HG02852 (cell line): ENCODE measurements at regions not wholly inside any gene's neighbourhood (a gene's known extent, or its start where the extent isn't known, plus 50 kb on each side); places are given as distances from the start of the nearest gene placed in this dataset.

Experiments used
- ATAC-seq: cut with Tn5 transposase; IDR thresholded peaks from one replicate; pipeline ENCODE4 v1.9.1; 2021; ENCODE audit warnings: mild to moderate bottlenecking, moderate library complexity; ENCODE audit not compliant: unreplicated experiment

DNA sequence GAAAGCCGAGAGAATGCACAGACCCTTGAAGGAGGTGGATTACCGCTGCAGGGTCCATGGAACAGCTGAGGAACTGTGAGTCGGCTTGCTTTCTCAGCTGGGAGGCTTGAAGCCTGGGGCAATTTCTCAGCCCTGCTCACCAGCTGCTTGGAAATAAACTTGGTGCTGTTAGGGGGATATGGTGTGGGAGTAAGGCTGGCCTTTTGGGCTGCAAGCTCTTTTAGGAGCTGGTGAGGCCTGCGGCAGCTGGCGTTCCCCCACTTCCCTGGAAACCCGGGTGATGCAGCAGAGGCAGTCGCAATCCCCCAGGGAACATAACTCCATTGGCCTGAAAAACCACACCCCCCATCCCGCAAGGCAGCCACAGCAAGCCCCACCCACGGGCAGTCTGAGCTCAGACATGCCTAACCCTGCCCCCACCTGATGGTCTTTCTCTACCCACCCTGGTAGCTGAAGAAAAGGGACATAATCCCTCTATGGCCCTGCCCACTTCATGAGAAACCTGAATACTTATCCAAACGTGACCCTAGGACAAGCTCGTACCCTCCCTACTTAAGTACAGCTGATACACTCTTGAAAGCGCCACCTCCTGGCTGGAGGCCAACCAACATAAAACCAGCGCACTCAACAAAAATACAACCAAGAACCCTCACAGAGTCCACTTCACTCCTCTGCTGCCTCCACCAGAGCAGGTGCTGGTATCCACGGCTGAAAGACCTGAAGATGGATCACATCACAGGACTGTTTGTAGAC, 1995.8 kb downstream of the NCAM2 start:
- ATAC-seq: no peak

DNA sequence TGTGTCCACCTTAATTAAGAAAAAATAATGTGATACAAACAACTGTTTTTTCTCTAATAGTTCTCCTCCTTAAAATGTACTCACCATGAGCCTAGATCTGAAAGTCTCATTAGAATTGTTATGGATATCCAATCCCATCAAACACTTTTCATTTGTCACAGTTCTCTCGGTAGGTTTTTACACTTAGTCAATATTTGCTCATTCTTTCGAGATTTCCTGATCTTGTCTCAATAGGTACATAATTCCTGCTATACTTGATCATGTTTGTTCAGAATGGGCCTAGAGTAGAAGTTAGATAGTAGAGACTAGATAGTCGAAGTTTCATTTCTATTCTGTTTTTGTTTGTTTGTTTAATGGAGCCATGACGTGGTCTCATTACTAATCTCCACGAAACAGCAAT, 2005.7 kb downstream of the NCAM2 start:
- no peak for ATAC-seq

DNA sequence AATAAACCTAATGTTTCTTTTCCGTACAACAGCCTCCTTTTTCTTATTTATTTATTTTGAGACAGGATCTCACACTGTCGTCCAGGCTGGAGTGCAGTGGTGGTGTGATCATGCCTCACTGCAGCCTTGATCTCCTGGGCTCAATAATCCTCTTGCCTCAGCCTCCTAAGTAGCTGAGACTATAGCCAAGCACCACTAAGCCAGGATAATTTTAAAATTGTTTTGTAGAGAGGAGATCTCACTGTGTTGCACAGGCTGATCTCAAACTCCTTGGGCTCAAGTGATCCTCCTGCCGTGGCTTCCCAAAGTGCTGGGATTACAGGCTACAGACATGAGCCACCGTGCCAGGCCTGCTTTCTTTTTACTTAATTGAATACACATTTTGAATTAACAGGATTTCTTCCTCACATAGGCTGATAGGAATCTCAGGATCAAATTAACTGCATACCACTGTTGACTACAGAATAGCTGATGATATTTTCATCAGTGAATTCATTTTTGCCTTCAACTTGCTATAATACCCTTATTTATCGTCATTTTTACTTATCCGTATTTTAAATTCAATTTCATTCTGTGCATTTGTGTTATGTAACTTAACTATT, 2010.5 kb downstream of the NCAM2 start:
- ATAC-seq: no peak

DNA sequence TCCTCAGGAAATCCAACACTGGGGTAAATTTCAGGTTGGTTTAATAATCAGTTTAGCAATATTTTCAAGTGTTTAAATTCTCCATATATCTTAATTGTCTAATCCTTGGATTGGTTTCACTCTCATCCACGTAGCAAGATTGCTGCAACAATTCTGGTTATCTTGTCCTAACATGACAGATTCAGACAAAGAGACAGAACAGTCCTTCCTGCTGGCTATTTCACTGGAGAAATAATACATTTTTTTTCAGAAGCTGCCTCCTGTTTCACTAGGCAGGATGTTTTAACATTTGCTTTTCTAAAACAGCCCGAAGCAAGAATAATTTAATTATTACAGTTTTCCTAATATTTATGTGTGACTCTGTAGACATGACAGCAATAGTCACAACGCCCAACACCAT, 2011.2 kb downstream of the NCAM2 start:
- no peak for ATAC-seq

DNA sequence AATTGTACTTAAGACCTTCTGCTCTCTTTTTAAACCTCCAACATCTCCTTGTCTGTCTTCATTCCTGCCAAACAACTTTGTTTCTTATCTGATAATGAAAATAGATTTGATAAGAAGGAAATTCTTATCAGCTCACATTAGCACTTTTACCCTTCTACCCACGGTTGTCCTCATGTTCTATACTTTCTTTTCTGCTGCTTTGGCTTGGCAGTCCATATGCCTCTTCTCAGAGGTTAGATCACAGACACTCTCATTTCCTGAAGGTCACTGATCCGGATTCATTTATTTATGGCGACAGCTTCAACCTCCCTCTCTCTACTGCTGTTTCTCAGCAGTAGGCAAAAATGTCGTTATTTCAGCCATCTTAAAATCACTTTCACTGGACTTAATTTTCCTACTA, 2015.8 kb downstream of the NCAM2 start:
- no peak for ATAC-seq

DNA sequence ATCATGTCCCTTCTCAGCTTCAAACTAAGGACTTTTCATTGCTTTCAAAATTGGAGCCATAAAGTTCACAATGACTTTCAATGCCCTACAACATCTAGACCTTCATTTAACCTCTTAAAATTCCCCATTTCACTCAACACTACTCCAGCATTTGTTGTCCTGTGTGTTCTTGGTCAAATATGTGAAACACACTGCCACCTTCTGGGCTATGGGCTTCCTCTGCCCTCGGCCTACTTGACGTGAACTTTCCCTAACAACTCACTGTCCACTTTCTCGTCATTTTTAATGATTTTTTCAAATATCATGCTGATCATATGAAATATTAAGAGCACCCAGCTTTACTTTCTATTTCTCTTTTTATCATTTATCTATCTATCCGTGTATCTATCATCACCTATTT, 2018.4 kb downstream of the NCAM2 start:
- no peak for ATAC-seq

DNA sequence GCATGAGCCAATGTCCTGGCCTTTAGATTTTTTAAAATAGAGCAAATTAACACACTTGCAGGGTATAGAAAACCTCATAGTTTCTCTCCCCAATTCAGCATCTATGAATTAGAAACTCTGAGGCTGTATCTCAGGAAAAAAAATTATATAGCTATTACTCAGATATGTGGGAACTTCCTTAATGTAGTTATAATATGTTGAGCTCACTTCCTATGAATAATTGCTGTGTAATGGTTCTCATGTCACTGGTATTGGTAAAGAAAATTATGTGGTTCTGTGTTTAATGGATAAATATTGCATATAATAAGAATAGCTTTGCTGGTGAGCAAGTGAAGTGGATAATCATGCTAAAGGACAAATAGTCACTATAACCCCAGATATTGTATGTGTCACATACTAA, 2019.8 kb downstream of the NCAM2 start:
- ATAC-seq: no peak

DNA sequence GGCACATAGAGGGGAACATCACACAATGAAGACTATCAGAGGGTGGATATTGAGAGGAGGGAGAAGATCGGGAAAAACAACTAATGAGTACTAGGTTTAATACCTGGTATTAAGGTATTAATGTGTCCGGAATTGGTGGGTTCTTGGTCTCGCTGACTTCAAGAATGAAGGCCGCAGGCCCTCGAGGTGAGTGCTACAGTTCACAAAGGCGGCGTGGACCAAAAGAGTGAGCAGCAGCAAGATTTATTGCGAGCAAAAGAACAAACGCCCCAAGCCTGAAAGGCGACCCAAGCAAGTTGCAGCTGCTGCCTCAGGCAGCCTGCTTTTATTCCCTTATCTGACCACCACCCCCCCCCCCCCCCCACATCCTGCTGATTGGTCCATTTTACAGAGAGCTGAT, 2022.8 kb downstream of the NCAM2 start:
- ATAC-seq: no peak

DNA sequence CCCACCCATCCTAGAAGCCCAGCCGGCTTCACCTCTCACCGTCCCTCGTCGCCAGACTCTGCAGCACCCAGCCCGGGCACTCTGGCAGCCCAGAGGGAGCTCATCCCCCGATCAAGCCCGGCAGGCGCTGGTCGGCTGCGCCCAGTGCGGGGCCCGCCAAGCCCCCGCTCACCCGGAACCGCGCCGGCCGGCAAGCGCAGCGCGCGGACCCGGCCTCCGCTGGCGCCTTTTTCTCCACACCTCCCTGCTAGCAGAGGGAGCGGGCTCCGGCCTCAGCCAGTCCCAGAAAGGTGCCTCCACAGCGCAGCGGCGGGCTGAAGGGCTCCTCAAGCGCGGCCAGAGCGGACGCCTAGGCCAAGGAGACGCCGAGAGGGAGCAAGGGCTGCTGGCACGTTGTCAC, 2023.3 kb downstream of the NCAM2 start:
- ATAC-seq: no peak

DNA sequence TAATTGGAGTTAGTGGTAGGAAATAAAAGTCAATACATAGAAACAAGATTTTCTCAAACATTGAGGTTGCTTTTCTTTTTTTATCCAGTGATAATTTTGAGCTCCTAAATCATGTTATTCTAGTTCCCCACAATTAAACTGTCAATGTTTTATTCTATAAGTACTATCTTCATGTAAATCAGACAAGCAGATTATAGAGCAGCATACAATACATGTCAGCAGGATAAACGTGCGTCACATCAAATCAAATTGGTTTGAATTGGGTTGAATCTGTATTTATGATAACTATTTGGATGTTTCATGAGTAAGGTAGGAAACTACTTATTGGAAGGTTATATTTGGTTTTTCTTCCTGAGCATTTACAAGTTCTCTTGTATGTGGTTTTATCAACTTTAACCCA, 2028.7 kb downstream of the NCAM2 start:
- ATAC-seq: no peak

DNA sequence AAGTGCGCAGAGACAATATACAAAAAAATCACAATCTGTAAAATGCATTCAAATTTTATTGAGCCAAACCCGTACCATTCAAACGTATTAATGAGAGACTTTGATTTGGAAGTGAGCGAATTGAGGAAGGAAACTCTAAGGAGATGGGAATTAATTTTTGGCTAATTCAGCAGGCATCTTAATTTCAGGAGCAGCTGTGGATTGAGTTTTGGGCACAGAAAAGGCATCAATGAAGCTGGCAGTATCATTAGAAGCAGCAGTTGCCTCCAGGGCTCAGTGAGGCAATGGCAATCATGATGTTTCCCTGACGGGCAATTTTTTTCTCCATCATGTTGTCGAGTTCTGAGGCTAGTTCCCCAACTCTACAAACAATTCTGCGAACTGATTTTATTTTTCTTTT, 2041.6 kb downstream of the NCAM2 start:
- no peak for ATAC-seq

DNA sequence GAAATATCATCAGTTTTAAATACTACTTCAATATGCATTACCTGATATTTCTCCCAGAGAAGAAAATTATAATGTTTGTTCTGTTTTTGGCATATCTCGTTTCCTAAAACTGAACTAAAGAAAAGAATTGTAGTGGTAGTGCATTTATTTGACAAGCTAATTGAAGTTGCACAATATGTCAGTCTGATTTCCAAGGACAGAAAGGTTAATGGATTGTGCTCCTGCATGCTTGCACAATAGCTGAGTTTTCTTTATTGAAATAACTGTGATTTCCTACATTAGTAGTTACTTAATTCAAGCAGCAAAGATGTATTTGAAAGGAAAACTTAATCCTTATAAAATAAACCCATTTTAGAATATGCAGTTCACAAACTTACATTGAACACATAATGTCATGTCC, 2047.7 kb downstream of the NCAM2 start:
- no peak for ATAC-seq

DNA sequence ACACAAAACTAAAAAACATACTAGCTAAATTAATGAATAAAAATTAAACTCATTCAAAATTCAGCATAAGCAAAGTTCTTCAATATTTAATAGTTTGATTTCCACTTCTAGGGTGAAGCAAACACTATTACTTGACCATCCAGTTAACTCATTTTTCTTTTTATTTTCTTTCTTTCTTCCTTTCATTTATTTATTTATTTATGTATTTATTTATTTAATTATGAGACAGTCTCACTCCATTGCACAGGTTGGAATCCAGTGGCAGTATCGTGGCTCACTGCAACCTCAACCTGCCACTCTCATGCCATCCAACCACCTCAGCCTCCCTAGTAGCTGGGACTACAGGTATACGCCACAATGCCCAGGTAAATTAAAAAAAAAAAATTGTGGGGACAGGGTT, 2069.5 kb downstream of the NCAM2 start:
- no peak for ATAC-seq

DNA sequence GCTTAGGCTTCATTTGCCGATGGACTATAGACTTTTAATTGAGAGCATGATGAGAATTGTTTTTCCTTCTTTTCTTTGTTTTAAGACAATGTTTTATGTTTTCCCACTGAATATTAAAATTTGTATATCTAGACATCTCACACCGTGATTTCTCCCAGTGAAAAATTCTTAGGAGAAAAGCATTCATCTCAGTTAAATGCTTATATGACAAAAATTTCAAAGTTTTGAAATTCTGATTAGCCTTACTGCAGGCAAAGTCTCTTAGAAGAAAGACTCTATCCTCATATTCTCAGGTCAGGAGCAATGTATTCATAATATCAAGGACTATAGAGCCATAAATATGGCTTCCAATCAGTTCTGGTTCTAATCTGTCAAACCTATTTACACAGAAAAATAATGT, 2085.0 kb downstream of the NCAM2 start:
- no peak for ATAC-seq

DNA sequence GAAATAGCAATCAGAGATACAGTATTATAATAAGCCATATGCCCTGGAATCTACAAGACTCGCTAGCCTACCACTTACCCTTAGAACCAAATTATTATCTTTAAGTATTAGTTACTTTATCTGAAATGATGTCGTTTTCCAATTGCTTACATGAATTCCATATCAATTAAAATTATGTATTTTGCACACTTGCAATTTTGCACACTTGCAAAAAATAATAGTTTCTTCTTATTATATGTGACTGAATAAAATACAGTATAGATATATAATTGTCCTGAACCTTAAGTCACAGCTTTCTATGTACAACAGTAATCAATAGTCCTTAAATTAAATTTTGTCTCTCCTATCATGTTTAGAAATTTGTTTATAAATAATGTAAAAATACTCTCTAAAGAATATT, 2095.1 kb downstream of the NCAM2 start:
- no peak for ATAC-seq

DNA sequence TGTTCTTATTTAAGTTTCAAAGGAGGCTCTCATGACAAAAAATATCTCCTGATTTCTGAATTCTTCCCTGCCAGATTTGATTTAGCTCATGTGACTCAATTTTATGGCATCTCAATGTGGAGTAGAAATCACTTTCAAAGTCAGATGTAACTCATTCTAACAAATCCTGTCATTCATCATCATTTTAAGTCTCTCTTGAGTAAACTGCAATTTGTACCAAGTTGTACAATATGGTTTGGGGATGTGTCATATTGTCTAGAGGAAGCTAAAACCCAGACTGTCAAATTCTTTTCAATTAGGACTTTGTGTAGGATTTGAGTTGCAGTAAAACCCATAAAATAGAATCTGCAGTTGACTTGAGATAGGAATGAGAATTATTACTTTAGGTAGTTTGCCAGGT, 2101.0 kb downstream of the NCAM2 start:
- no peak for ATAC-seq

DNA sequence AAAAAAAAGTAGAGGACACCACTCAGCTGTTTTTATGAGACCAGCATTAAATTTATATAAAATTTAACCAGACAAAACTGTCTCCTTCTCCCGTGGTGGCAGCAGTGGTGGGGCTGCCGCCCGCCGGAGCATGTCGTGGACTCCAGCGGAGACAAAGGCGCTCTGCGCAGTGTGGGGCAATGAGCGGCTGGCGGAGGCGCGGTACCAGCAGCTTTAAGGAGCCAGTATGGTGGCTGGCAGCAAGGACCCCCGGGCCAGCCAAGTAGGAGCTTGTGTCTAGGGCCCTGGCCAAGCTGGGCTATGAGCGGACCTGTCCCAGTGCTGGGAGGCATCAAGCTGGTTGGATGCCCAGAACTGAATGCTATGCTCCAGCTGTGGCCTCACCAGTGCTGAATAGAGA, 2102.9 kb downstream of the NCAM2 start:
- ATAC-seq: no peak

DNA sequence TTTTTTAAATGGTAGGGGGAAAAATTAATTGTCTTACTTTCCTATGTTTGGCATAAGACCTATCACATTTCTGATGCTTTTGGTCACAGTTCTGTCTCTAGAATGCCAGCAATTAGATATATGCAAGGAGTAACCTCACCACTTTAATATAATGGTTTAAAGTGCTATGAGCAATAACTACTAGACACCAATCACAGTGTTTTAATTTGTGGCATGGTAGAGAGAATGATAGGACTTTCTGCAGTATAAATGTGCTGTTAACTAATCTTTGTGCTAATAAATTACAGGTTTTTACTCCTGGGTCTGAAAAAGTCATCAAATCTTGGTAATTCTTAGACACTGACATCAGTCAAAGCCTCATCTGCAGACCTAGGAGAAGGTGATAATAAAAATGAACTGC, 2110.3 kb downstream of the NCAM2 start:
- no peak for ATAC-seq

DNA sequence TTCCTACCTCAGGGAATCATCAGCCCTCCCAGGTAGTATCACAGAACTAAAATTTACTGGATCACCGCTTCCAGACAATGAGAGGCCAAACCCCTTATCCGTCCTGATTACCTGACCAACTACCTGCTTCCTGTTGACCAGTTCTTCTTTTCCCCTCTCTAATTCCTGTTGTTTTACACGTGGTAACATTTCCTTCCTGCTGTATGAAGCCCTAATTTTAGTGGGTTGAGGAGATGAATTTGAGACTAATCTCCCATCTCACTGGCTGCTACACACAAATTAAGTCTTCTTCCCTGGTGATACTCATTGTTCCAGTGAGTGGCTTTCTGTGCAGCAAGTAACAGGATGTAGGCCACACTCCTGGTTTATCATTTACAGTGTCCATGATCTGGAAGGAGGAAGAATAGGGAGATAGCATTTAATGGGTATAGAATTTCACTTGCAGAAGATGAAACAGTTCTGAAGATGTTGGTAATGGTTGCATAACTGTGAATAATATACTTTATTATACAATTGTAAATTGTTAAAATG, 2112.9 kb downstream of the NCAM2 start:
- ATAC-seq: no peak

DNA sequence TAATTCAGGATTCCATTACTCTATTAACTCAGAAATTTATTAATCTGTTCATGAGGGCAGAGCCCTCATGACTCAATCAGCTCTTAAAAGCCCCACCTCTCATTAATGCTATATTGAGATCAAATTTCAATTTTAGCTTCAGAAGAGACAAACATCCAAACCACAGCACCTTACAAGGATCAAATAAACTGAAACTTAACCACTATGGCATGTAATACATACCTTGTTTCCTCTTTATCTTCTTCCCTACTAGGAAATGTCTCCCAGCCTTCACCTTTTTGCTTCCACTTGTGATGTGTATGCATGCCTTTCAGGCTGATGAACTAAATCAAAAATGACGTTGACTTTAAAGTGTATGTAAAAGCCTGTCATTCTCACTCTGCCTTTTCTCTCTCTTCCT, 2121.3 kb downstream of the NCAM2 start:
- no peak for ATAC-seq

DNA sequence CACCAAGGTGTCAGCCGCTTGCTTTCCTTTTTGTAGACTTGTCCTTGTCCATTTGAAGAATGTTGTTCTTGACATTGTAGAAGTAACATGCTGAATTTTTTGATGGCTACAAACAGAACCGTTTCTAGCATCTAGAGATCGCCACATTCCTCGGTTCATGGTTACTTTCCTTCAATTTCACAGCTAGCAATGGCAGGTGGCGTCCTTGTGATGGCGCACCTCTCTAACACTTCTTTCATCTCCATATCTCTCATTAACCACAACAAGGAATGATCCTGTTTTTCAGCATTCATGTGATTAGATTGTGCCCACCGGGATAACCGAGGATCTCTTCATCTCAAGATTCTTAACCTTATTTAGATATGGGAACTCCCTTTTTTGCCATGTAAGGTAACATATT, 2129.8 kb downstream of the NCAM2 start:
- ATAC-seq: no peak

DNA sequence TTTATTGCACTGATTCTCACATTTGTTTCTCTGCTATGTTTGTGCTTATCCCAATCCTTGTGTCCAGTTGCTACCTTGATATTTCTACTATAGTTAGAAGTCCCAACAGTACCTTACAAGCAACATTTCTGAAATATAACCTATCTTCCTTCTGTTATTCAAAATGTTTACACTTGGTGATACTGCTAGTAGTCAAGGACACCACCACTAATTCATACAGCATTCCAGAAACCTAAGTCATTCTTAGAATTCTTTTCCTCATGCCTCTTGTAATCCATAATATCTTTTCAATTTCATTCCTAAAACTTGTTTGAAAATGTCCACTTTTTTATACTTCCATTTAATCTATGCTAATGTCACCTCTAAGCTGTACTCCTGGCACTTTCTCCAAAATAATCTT, 2132.1 kb downstream of the NCAM2 start:
- no peak for ATAC-seq

DNA sequence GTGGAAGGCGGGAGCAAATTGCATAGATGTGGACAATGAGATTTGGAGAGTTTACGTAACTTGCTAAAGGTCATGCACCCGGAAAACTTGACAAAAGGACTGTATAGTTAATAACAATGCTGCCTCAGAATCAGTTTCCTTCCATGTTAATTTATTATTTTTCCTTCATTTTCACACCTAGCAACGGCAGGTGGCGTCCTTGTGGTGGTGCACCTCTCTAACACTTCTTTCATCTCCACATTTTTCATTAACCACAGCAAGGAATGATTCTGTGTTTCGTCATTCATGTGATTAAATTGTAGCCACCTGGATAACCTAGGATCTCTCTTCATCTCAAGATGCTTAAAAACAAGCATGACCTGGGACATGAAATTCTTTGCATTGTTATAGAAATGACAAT, 2133.0 kb downstream of the NCAM2 start:
- no peak for ATAC-seq
